ENCODE measurements at regions not wholly inside any gene's neighbourhood (a gene's known extent, or its start where the extent isn't known, plus 50 kb on each side); places are given as distances from the start of the nearest gene placed in this dataset.

DNA sequence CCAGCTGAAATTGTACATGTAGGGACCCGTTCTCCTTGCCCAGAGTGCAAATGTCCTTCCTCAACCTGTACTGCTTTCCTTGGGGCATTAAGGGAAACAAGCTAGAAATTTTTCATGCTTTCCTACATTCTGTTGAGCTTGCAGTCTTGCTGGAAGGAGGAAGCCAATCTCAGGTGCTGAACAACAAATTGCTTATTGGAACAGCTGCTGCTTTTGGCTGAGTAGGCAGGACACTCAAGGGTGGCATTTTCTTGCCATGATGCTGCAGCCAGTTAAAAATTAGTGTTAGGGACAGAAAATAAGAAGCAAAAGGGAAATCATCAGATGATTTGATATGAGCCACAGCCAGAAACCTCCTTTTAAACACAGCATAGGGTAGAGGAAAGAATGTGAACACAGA is 223.7 kb downstream of the QDPR start:
- TF ChIP-seq POLR2AphosphoS5 (IDR thresholded peaks at IDR 0.05), result no peak
- no peak for TF ChIP-seq POLR2A (IDR thresholded peaks at IDR 0.05)
- no peak for TF ChIP-seq EP300 (IDR thresholded peaks at IDR 0.05)

Measured in stomach (tissue), 4 donors.